Nucleus accumbens (tissue), 56 donors: ENCODE measurements at regions not wholly inside any gene's neighbourhood (a gene's known extent, or its start where the extent isn't known, plus 50 kb on each side); places are given as distances from the start of the nearest gene placed in this dataset.

Source experiments
- DNase-seq, 56 donors: peaks; one replicate each; lab custom pipeline; 2025; lab: John Stamatoyannopoulos, UW

- DNase-seq = no peak
Measured at GRCh38 chr1:30328401-30329262, 394.8 kb downstream of the MATN1 start.

GRCh38 chr1:30328100-30328370 is 395.4 kb downstream of the MATN1 start:
- no peak for DNase-seq

- DNase-seq = no peak
Measured at GRCh38 chr1:30327370-30328099, 395.9 kb downstream of the MATN1 start.

GRCh38 chr1:30325999-30326398 is 397.4 kb downstream of the MATN1 start:
- DNase-seq = no peak

- no peak for DNase-seq
Measured at GRCh38 chr1:30325085-30325935, 398.1 kb downstream of the MATN1 start.

GRCh38 chr1:30324251-30325084 is 398.9 kb downstream of the MATN1 start:
- DNase-seq = no peak

GRCh38 chr1:30323841-30324240 is 399.5 kb downstream of the MATN1 start:
- peak in 17 of 56 donors; percentile 8 to 55 (median 26) for DNase-seq

- no peak for DNase-seq
Measured at GRCh38 chr1:30323352-30323751, 400.0 kb downstream of the MATN1 start.

GRCh38 chr1:30322859-30323257 is 400.5 kb downstream of the MATN1 start:
- no peak for DNase-seq

GRCh38 chr1:30321996-30322858 is 401.2 kb downstream of the MATN1 start:
- DNase-seq = no peak

GRCh38 chr1:30321246-30321910 is 402.0 kb downstream of the MATN1 start:
- DNase-seq = peak in 6 of 56 donors; percentile 6 to 18 (median 10)

- no peak for DNase-seq
Measured at GRCh38 chr1:30320581-30320890, 402.8 kb downstream of the MATN1 start.

GRCh38 chr1:30319765-30320580 is 403.4 kb downstream of the MATN1 start:
- no peak for DNase-seq

GRCh38 chr1:30318864-30319718 is 404.3 kb downstream of the MATN1 start:
- DNase-seq = no peak

- peak in 1 of 56 donors; percentile 36 for DNase-seq
Measured at GRCh38 chr1:30318413-30318812, 405.0 kb downstream of the MATN1 start.

- peak in 13 of 56 donors; percentile 7 to 43 (median 25) for DNase-seq
Measured at GRCh38 chr1:30317921-30318320, 405.5 kb downstream of the MATN1 start.

GRCh38 chr1:30316056-30316455 is 407.3 kb downstream of the MATN1 start:
- DNase-seq = no peak
